HG02943 (cell line): ENCODE measurements at regions not wholly inside any gene's neighbourhood (a gene's known extent, or its start where the extent isn't known, plus 50 kb on each side); places are given as distances from the start of the nearest gene placed in this dataset.

Experiments used
- ATAC-seq: cut with Tn5 transposase; IDR thresholded peaks from one replicate; pipeline ENCODE4 v1.9.1; 2021; ENCODE audit warnings: mild to moderate bottlenecking, low read depth, moderate library complexity; ENCODE audit not compliant: unreplicated experiment

- ATAC-seq, result no peak
Observed at GRCh38 chr15:94602754-94603470, 371.6 kb downstream of the MCTP2 start.

- no peak for ATAC-seq
Observed at GRCh38 chr15:94606286-94606685, 374.9 kb downstream of the MCTP2 start.

- ATAC-seq, result no peak
Observed at GRCh38 chr15:94607176-94607654, 375.9 kb downstream of the MCTP2 start.

- no peak for ATAC-seq
Observed at GRCh38 chr15:94610069-94610468, 378.7 kb downstream of the MCTP2 start.

GRCh38 chr15:94610485-94610884 is 379.1 kb downstream of the MCTP2 start:
- no peak for ATAC-seq

- ATAC-seq, result no peak
Observed at GRCh38 chr15:94611656-94612055, 380.3 kb downstream of the MCTP2 start.

GRCh38 chr15:94615688-94616087 is 384.3 kb downstream of the MCTP2 start:
- no peak for ATAC-seq

- no peak for ATAC-seq
Observed at GRCh38 chr15:94620632-94621031, 389.3 kb downstream of the MCTP2 start.

- ATAC-seq, result no peak
Observed at GRCh38 chr15:94621736-94622135, 390.4 kb downstream of the MCTP2 start.

GRCh38 chr15:94626949-94627348 is 395.6 kb downstream of the MCTP2 start:
- no peak for ATAC-seq

- ATAC-seq, result no peak
Observed at GRCh38 chr15:94631608-94632007, 400.2 kb downstream of the MCTP2 start.

GRCh38 chr15:94638183-94638582 is 406.8 kb downstream of the MCTP2 start:
- ATAC-seq, result no peak

- no peak for ATAC-seq
Observed at GRCh38 chr15:94639701-94640100, 408.3 kb downstream of the MCTP2 start.

GRCh38 chr15:94644433-94644832 is 413.1 kb downstream of the MCTP2 start:
- ATAC-seq, result no peak

- no peak for ATAC-seq
Observed at GRCh38 chr15:94653071-94653470, 421.7 kb downstream of the MCTP2 start.

- ATAC-seq, result no peak
Observed at GRCh38 chr15:94655249-94655880, 424.0 kb downstream of the MCTP2 start.

GRCh38 chr15:94665676-94666441 is 434.5 kb downstream of the MCTP2 start:
- no peak for ATAC-seq

- ATAC-seq, result no peak
Observed at GRCh38 chr15:94666553-94666952, 435.2 kb downstream of the MCTP2 start.

GRCh38 chr15:94667109-94667508 is 435.7 kb downstream of the MCTP2 start:
- no peak for ATAC-seq

GRCh38 chr15:94670438-94671034 is 439.2 kb downstream of the MCTP2 start:
- no peak for ATAC-seq
